HG03097 (cell line): ENCODE measurements at regions not wholly inside any gene's neighbourhood (a gene's known extent, or its start where the extent isn't known, plus 50 kb on each side); places are given as distances from the start of the nearest gene placed in this dataset.

Source experiments
- ATAC-seq: cut with Tn5 transposase; IDR thresholded peaks from one replicate; pipeline ENCODE4 v1.9.1; 2021; ENCODE audit not compliant: unreplicated experiment, low FRiP score

DNA sequence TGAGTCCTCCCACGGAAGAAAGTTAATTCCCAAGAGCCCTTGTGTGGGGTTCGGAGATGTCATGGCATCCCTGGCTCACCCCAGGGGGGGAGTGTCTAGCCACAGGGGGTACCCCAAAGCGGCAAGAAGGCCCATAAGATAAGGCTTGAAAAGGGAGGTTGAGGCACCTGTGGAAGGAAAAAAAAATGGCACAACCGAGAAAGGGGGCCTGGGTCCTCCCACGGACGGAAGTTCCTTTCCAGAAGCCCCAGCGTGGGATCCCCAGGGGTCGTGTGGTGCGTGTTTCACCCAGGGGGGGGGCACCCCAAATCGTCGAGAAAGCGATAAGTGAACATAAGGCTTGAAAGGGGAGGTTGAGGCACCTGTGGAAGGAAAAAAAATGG is 266.7 kb downstream of the ALG10 start:
- ATAC-seq = no peak

DNA sequence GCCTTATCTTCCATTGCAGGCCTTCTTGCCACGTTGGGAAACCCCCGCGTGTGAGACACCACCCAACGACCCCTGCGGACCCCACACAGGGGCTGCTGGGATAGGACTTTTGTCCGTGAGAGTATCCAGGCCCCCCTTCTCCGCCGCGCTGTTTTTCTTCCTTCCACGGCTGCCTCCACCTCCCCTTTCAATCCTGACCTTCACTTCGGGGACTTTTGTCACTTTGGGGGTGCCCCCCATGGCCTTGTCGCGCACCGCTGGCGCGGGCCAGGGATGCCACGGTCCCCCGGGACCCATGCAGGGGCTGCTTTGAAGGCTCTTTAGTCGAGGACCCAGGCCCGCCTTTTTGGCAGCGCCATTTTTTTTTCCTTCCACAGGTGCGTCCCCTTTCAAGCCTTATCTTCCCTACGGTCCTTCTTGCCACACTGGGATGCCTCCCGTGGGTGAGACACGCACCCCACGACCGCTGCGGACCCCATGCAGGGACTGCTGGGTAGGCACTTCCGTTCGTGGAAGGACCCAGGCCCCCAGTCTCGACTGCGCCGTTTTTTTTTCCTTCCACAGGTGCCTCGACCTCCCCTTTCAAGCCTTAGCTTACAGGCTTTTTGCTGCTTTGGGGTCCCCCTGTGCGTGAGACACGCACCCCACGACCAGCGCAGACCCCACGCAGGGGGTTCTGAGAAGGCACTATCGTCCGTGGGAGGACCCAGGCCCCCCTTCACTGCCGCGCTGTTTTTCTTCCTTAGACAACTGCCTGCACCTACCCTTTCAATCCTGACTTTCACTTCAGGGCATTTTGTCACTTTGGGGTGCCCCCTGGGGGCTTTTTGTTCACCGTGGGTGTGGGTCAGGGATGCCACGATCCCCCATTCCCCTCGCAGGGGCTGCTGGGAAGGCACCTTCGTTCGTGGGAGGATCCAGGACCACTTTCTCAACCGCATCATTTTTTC is 267.4 kb downstream of the ALG10 start:
- ATAC-seq = no peak

DNA sequence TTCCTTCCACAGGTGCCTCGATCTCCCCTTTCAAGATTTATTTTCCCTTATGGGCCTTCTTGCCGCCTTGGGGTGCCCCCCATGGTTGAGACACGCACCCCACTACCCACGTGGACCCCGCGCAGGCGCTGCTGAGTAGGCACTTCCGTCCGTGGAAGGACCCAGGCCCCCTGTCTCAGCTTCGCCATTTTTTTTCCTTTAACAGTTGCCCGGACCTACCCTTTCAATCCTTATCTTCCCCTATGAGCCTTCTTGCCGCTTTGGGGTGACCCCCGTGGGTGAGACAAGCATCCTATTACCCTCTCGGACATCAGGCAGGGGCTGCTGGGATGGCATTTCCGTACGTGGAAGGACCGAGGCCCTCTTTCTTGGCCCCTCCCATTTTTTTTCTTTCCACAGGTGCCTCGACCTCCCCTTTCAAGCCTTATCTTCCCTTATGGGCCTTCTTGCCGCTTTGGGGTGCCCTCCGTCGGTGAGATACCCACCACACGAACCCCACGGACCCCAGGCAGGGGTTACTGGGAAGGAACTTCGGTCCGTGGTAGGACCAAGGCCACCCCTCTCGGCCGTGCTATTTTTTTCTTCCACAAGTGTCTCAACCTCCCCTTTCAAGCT is 268.2 kb downstream of the ALG10 start:
- ATAC-seq = no peak

DNA sequence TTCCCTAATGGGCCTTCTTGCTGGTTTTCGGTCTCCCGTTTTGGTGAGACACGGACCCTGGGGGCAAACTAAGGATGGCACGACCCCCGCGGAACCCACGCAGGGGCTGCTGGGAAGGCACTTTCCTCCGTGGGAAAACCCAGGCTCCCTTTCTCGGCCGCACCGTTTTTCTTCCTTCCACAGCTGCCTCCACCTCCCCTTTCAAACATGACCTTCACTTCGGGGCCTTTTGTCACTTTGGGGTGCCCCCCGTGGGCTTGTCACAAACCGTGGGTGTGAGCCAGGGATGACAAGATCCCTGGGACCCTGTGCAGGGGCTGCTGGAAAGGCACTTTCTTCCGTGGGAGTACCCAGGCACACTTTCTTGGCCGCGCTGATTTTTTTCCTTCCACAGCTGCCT is 268.7 kb downstream of the ALG10 start:
- ATAC-seq = no peak

DNA sequence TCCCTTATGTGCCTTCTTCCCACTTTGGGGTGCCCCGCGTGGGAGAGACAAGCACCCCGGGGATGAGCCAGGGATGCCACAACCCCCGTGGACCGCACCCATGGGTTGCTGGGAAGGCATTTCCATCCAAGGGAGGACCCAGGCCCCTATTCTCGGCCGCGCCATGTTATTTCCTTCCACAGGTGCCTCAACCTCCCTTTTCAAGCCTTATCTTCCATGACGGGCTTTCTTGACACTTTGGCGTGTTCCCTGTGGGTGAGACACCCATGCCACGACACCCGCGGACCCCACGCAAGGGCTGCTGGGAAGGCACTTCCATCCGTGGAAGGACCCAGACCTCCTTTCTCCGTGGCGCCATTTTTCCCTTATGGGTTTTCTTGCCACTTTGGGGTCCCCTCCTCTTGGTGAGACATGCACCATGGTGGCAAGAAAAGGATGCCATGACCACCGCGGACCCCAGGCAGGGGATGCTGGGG is 269.2 kb downstream of the ALG10 start:
- no peak for ATAC-seq

DNA sequence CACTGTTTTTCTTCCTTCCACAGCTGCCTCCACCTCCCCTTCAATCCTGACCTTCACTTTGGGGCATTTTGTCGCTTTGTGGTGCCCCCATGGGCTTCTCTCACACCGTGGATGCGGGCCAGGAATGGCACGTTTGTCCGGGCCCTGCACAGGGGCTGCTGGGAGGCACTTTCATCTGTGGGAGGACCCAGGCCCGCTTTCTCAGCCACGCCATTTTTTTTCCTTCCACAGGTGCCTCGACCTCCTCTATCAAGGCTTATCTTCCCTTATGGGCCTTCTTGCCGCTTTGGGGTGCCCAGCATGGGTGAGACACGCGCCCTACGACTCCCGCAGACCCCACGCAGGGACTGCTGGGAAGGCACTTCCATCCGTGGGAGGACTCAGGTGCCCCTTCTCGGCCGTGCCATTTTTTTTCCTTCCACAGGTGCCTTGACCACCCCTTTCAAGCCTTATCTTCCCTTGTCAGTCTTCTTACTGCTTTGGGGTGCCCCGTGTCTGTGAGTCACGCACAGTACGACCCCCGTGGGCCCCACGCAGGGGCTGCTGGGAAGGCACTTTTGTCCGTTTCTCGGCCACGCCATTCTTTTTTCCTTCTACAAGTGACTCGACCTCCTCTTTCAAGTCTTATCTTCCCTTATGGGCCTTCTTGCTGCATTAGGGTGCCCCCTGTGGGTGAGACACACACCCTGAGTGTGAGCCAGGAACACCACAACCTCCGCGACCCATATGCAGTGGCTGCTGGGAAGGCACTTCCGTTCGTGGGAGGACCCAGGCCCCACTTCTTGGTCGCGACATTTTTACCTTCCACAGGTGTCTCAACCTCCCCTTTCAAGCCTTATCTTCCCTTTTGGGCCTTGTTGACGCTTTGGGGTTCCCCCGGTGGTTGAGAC is 270.7 kb downstream of the ALG10 start:
- ATAC-seq = no peak

DNA sequence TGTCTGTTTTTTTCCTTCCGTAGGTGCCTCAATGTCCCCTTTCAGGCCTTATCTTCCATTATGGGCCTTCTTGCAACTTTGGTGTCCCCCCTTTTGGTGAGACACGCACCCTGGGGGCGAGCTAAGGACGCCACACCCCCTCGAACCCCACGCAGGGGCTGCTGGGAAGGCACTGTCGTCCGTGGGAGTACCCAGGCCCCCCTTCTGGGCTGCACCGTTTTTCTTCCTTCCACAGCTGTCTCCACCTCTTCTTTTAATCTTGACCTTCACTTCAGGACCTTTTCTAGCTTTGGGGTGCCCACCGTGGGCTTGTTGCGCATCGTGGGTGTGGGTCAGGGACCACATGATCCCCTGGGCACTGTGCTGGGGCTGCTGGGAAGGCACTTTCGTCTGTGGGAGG is 271.8 kb downstream of the ALG10 start:
- ATAC-seq = no peak

DNA sequence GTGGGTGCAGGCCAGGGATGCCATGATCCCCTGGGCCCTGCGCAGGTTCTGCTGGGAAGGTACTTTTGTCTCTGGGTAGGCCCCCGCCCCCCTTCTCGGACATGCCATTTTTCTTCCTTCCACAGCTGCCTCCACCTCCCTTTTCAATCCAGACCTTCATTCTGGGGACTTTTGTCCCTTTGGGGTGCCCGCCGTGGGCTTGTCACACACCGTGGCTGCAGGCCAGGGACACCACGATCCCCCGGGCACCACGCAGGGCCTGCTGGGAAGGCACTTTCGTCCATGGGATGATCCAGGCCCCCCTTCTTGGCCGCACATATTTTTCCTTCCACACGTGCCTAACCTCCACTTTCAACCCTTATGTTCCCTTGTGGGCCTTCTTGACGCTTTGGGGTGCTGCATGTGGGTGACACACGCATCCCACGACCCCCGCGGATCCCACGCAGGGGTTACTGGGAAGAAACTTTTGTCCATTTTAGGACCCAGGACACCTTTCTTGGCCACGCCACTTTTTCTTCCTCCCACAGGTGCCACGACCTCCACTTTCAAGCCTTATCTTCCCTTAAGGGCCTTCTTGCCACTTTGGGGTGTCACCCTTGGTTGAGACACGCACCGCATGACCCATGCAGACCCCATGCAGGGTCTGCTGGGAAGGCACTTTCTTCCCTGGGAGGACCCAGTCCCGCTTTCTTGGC is 272.5 kb downstream of the ALG10 start:
- no peak for ATAC-seq

DNA sequence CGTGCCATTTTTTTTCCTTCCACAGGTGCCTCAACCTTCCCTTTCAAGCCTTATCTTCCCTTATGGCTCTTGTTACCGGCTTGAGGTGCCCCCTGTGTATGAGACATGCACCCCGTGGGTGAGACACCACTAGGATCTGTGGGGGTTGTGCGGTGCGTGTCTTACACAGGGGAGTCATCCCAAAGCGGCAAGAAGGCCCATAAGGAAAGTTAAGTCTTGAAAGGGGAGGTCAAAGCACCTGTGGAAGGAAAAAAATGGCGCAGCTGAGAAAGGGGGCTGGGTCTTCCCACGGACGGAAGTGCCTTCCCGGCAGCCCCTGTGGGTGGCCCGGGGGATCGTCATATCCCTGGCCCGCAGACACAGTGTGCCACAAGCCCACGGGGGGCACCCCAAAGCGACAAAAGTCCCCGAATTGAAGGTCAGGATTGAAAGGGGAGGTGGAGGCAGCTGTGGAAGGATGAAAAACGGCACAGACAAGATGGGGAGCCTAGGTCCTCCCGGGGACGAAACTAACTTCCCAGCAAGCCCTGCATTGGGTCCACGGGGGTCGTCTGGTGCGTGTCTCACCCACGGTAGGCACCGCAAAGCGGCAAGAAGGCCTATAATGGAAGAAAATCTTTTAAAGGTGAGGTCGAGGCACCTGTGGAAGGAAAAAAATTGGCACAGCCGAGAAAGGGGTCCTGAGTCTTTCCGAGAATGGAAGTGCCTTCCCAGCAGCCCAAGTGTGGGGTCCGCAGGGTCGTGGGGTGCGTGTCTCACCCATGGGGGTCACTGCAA is 273.3 kb downstream of the ALG10 start:
- ATAC-seq = no peak

DNA sequence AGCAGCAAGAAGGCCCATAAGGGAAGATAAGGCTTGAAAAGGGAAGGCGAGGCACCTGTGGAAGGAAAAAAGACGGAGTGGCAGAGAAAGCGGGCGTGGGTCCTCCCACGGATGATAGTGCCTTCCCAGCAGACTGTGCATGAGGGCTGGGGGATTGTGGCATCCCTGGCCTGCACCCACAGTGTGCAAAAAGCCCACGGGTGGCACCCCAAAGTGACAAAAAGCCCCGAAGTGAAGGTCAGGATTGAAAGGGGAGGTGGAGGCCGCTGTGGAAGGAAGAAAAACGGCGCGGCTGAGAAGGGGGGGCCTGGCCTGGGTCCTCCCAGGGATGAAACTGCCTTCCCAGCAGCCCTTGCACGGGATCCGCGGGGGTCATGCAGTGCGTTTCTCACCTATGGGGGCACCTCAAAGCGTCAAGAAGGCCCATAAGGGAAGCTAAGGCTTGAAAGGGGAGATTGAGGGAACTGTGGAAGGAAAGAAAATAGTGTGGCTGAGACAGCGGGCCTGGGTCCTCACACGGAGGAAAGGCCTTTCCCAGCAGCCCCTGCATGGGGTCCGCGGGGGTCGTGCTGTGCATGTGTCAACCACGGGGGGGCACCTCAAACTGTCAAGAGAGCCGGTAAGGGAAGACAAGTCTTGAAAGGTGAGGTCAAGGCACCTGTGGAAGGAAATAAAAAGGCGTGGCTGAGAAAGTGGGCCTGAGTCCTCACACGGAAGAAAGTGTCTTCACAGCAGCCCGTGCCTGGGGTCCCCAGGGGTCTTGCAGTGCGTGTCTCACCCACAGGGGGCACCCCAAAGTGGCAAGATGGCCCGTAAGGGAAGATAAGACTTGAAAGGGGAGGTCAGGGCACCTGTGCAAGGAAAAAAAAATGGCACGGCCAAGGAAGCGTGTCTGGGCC is 274.1 kb downstream of the ALG10 start:
- ATAC-seq = no peak

DNA sequence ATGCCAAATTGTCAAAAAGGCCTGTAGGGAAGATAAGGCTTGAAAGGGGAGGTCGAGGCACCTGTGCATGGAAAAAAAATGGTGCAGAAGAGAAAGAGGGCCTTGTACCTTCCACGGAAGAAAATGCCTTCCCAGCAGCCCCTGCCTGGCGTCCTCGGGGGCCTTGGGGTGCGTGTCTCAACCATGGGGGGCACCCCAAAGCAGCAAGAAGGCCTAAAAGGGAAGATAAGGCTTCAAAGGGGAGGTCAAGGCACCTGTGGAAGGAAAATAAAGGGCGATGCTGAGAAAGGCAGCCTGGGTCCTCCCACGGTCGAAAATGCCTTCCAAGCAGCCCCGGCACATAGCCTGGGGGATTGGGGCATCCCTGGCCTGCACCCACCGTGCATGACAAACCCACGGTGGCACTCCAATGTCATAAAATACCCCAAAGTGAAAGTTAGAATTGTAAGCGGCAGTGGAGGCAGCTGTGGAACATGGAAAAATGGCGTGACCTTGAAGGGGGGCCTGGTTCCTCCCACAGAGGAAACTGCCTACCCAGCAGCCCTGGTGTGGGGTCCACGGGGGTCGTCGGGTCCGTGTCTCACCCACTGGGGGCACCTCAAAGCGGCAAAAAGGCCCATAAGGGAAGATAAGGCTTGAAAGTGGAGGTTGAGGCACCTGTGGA is 275.0 kb downstream of the ALG10 start:
- no peak for ATAC-seq

DNA sequence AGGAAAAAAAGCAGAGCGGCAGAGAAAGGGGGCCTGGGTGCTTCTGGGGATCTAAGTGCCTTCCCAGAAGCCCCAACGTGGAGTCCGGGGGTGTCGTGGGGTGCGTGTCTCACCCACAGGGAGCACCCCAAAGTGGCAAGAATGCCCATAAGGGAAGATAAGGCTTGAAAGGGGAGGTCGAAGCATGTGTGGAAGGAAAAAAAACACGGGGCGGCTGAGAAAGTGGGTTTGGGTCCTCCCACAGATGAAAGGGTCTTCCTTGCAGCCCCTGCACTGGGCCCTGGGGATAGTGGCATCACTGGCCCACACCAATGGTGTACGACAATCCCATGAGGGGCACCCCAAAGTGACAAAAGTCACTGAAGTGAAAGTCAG is 275.5 kb downstream of the ALG10 start:
- no peak for ATAC-seq

DNA sequence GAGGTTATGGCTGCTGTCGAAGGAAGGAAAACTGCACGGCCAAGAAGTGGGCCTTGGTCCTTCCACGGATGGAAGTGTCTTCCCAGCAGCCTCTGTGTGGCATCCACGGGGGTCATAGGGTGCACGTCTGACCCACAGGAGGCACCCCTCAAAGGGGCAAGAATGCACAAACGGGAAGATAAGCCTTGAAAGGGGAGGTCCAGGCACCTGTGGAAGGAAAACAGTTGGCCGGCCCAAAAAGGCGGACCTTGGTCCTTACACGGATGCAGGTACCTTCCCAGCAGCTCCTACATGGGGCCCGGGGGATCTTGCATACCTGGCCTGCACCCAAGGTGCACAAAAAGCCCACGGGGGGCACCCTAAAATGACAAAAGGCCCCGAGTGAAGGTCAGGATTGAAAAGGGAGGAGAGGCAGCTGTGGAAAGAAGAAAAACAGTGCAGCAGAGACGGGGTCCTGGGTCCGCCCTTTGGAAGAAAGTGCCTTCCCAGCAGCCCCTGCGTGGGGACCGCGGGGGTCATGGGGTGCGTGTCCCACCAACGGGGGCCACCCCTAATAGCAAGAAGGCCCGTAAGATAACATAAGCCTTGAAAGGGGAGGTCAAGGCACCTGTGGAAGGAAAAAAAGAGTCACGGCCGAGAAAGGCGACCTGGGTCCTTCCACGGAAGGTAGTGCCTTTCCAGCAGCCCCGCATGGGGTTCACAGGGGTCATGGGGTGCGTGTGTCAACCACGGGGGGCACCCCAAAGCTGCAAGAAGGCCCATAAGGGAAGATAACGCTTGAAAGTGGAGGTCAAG is 276.1 kb downstream of the ALG10 start:
- no peak for ATAC-seq

DNA sequence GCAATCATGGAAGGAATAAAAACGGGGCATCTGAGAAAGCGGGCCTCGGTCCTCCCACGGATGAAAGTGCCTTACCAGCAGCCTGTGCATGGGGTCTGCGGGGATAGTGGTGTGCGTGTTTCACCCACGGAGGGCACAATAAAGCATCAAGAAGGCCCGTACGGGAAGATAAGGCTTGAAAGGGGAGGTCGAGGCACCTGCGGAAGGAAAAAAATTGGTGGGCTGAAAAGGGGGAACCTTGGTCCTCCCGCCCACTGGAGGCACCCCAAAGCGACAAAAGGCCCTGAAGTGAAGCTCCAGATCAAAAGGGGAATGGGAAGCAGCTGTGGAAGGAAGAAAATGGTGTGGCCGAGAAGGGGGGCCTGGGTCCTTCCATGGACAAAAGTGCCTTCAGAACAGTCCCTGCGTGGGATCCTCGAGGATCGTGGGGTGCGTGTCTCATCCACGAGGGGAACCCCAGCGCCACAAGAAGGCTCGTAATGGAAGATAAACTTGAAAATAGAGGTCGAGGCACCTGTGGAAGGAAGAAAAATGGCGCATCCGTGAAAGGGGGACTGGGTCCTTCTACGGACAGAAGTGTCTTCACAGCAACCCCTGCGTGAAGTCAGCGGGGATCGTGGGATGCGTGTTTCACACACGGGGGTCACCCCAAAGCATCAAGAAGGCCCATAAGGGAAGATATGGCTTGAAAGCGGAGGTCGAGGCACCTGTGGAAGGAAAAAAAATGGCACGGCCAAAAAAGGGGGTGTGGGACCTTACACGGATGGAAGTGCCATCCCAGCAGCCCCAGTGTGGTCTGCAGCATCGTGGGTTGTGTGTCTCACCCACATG is 276.9 kb downstream of the ALG10 start:
- ATAC-seq = no peak

DNA sequence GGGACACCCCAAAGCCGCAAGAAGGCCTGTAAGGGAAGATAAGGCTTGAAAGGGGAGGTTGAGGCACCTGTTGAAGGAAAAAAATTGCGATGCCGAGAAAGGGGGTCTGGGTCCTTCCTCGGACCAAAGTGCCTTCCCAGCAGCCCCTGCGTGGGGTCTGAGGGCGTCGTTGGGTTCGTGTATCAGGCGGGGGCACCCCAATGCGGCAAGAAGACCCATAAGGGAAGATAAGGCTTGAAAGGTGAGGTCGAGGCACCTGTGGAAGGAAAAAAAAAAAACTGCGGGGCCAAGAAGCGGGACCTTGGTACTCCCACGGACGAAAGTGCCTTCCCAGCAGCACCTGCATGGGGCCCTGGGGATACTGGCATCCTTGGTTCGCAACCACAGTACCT is 277.5 kb downstream of the ALG10 start:
- ATAC-seq = no peak

DNA sequence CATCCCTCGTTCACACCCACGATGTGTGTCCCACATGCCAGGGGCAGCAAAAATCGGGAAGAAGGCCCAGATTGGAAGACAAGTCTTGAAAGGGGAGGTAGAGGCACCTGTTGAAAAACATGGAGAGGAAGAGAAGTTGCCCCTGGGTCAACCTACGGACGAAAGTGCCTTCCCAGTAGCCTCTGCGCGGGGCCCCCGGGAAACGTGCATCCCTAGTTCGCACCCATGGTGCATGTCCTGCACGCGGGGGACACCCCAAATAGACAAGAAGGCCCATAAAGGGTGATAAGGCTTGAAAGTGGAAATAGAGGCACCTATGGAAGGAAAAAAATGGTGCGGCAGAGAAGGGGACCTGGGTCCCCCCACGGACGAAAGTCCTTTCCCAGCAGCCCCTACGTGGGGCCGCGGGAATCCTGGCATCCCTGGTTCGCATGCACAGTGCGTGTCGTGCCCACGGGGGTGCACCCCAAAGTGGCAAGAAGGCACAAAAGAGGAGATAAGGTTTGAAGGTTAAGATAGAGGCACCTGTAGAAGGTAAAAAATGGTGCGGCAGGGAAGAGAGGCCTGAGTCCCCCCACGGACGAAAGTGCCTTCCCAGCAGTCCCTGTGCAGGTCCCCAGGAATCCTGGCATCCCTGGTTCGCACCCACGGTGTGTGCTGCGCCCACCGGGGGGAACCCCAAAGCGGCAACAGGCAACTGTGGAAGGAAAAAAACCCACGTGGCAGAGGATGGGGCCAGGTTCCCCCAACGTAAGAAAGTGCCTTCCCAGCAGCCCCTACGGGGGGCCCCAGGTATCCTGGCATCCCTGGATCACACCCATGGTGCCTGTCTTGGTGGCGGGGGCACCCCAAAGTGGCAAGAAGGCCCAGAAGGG is 278.3 kb downstream of the ALG10 start:
- ATAC-seq = no peak
